Effector CD4-positive, alpha-beta T cell (primary cell): ENCODE measurements at regions not wholly inside any gene's neighbourhood (a gene's known extent, or its start where the extent isn't known, plus 50 kb on each side); places are given as distances from the start of the nearest gene placed in this dataset.

Experiments used
- DNase-seq: peaks from one replicate; pipeline ENCODE4 v3.0.0-alpha.2; 2020

GRCh38 chr6:4615231-4615630 is 161.0 kb upstream of the CDYL start:
- no peak for DNase-seq

- DNase-seq, result no peak
Measured at GRCh38 chr6:4614637-4615036, 161.6 kb upstream of the CDYL start.

GRCh38 chr6:4613795-4614194 is 162.4 kb upstream of the CDYL start:
- no peak for DNase-seq

GRCh38 chr6:4613381-4613780 is 162.8 kb upstream of the CDYL start:
- no peak for DNase-seq

- no peak for DNase-seq
Measured at GRCh38 chr6:4612636-4613171, 163.5 kb upstream of the CDYL start.

- DNase-seq, result no peak
Measured at GRCh38 chr6:4611429-4612129, 164.6 kb upstream of the CDYL start.

GRCh38 chr6:4610256-4610655 is 165.9 kb upstream of the CDYL start:
- DNase-seq, result no peak

GRCh38 chr6:4608361-4609115 is 167.7 kb upstream of the CDYL start:
- no peak for DNase-seq

GRCh38 chr6:4607793-4608192 is 168.4 kb upstream of the CDYL start:
- no peak for DNase-seq

- no peak for DNase-seq
Measured at GRCh38 chr6:4606821-4607704, 169.1 kb upstream of the CDYL start.

- no peak for DNase-seq
Measured at GRCh38 chr6:4606016-4606415, 170.2 kb upstream of the CDYL start.

GRCh38 chr6:4603856-4604369 is 172.3 kb upstream of the CDYL start:
- DNase-seq, result no peak

GRCh38 chr6:4603291-4603690 is 172.9 kb upstream of the CDYL start:
- no peak for DNase-seq

GRCh38 chr6:4599924-4600323 is 176.3 kb upstream of the CDYL start:
- DNase-seq, result no peak

- no peak for DNase-seq
Measured at GRCh38 chr6:4598384-4598995, 177.7 kb upstream of the CDYL start.

GRCh38 chr6:4593951-4594350 is 182.3 kb upstream of the CDYL start:
- DNase-seq, result no peak

- DNase-seq, result no peak
Measured at GRCh38 chr6:4592026-4592425, 184.2 kb upstream of the CDYL start.

- no peak for DNase-seq
Measured at GRCh38 chr6:4591218-4591617, 185.0 kb upstream of the CDYL start.

- no peak for DNase-seq
Measured at GRCh38 chr6:4589295-4589694, 186.9 kb upstream of the CDYL start.

GRCh38 chr6:4588581-4588980 is 187.6 kb upstream of the CDYL start:
- DNase-seq, result no peak

GRCh38 chr6:4588163-4588562 is 188.0 kb upstream of the CDYL start:
- no peak for DNase-seq

- DNase-seq, result no peak
Measured at GRCh38 chr6:4587171-4587570, 189.0 kb upstream of the CDYL start.

- no peak for DNase-seq
Measured at GRCh38 chr6:4586469-4586859, 189.7 kb upstream of the CDYL start.
